Natural killer cell (primary cell): ENCODE measurements at regions not wholly inside any gene's neighbourhood (a gene's known extent, or its start where the extent isn't known, plus 50 kb on each side); places are given as distances from the start of the nearest gene placed in this dataset.

Experiments
- ATAC-seq, 3 donors: fragments of 150-1000 bp in 2 of 3; fragments of 200-7000 bp in 1 of 3; cut with Tn5 transposase; 1 replicate in 1 of 3; 2 replicates in 2 of 3; pipeline ENCODE4 v1.10.0; 2021; ENCODE audit warnings: mild to moderate bottlenecking in 2 of 3, moderate library complexity in 2 of 3
- DNase-seq, 2 donors: peaks; one replicate each; pipeline versions ENCODE4 v3.0.0 to v3.0.0-alpha.2; 2013 to 2021; ENCODE audit warnings: mixed read lengths in 1 of 2
- H3K27ac ChIP-seq: one replicate; pipeline ENCODE4 v1.5.1; 2013; ENCODE audit warnings: mild to moderate bottlenecking, low read length
- H3K27me3 ChIP-seq: one replicate; pipeline ENCODE4 v1.6.1; 2013; ENCODE audit warnings: low read length; ENCODE audit not compliant: control insufficient read depth, insufficient read depth
- H3K36me3 ChIP-seq: one replicate; pipeline ENCODE4 v1.6.1; 2013; ENCODE audit warnings: low read length; ENCODE audit not compliant: control insufficient read depth, insufficient read depth
- H3K4me1 ChIP-seq: one replicate; pipeline ENCODE4 v1.6.1; 2013; ENCODE audit warnings: low read length; ENCODE audit not compliant: control insufficient read depth, insufficient read depth
- H3K4me3 ChIP-seq: one replicate; pipeline ENCODE4 v1.5.1; 2013; ENCODE audit warnings: low read length
- H3K9me3 ChIP-seq: one replicate; pipeline ENCODE4 v1.6.1; 2013; ENCODE audit warnings: low read length; ENCODE audit not compliant: control insufficient read depth, insufficient read depth
- H3K27ac Mint-ChIP-seq, 2 donors: one replicate each; pipeline ENCODE4 v1.8.0; 2022; ENCODE audit warnings: mild to moderate bottlenecking in 2 of 2, mixed read lengths in 2 of 2, moderate library complexity in 1 of 2
- H3K27me3 Mint-ChIP-seq, 2 donors: one replicate each; pipeline ENCODE4 v1.8.0; 2022; ENCODE audit warnings: low read depth in 2 of 2, mixed read lengths in 2 of 2
- H3K36me3 Mint-ChIP-seq: one replicate; pipeline ENCODE4 v1.8.0; 2022; ENCODE audit warnings: mixed read lengths
- H3K4me1 Mint-ChIP-seq, 2 donors: one replicate each; pipeline ENCODE4 v1.8.0; 2022; ENCODE audit warnings: mixed read lengths in 2 of 2
- H3K4me3 Mint-ChIP-seq: one replicate; pipeline ENCODE4 v1.8.0; 2022; ENCODE audit warnings: mild to moderate bottlenecking, moderate library complexity, mixed read lengths
- H3K9me3 Mint-ChIP-seq, 2 donors: one replicate each; pipeline ENCODE4 v1.8.0; 2022; ENCODE audit warnings: mixed read lengths in 2 of 2
- CTCF ChIP-seq: fragments of 200-600 bp; IDR thresholded peaks from one replicate; pipeline ENCODE4 v1.8.0; 2022; ENCODE audit warnings: antibody characterized with exemption
- WGBS: methylation state at CpG from one replicate; pipeline ENCODE4 v1.1.7; 2013; ENCODE audit warnings: missing lambda C conversion rate; ENCODE audit not compliant: insufficient coverage; 5-methylcytosine and 5-hydroxymethylcytosine counted together
- intact Hi-C: fragments of 100-400 bp; cut with micrococcal nuclease; formaldehyde crosslinking; loops from one replicate; pipeline ENCODE4 v1.14.2; 2022

GRCh38 chr1:58409336-58409735, 137.2 kb downstream of the OMA1 start:
- WGBS = 96% methylated on average over 5 of the region's 6 CpGs
- Histone ChIP-seq H3K4me3 (no peak overlapping the region), H3K27ac (no peak overlapping the region), H3K36me3 (no peaks in the 10 kb centered on the region), H3K9me3 (no peaks in the 10 kb centered on the region), H3K4me1 (no peaks in the 10 kb centered on the region), H3K27me3 (no peaks in the 10 kb centered on the region)
- Mint-ChIP-seq H3K4me3 (no peak overlapping the region), H3K4me1 (no peaks in the 10 kb centered on the region), H3K36me3 (no peaks in the 10 kb centered on the region), H3K9me3 (no peaks in the 10 kb centered on the region), H3K27me3 (peaks cover 0 to 4% of the 10 kb centered on the region in 2 donors), H3K27ac (no peak overlapping the region)
- intact Hi-C loops = no loop called here
- no peak for DNase-seq
- no peak for ATAC-seq
- no peak for TF ChIP-seq CTCF

GRCh38 chr1:58406301-58407071, 140.0 kb downstream of the OMA1 start:
- Mint-ChIP-seq H3K36me3 (no peaks in the 10 kb centered on the region), H3K9me3 (no peaks in the 10 kb centered on the region), H3K4me3 (no peak overlapping the region), H3K4me1 (no peaks in the 10 kb centered on the region), H3K27me3 (peaks cover 0 to 4% of the 10 kb centered on the region in 2 donors), H3K27ac (no peak overlapping the region)
- Histone ChIP-seq H3K36me3 (no peaks in the 10 kb centered on the region), H3K9me3 (no peaks in the 10 kb centered on the region), H3K27me3 (no peaks in the 10 kb centered on the region), H3K4me3 (no peak overlapping the region), H3K4me1 (no peaks in the 10 kb centered on the region), H3K27ac (no peak overlapping the region)
- 88% methylated on average over 10 of the region's 12 CpGs for WGBS
- no peak for TF ChIP-seq CTCF
- ATAC-seq (no peak), DNase-seq (no peak)
- intact Hi-C loops = no loop called here

DNA sequence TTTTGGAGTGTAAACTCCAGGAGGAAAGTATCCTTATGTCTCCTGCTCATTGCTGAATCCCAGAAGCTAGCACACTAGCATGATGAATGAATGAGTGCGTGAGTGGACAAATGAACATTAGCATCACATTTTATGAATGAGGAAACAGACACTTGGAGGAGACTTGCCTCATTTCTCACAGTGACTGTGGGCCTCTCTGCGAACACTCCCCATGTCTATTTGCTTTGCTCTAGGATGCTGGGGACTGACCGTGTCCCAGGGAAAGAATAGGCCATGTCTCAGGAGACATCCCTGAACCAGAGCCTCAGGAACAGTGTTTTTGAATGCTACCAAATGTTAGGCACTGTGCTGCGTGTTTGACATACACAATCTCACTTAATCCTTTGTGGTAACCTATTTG, 140.9 kb downstream of the OMA1 start:
- intact Hi-C loops = no loop called here
- no peak overlapping the region for H3K27ac ChIP-seq
- no peaks in the 10 kb centered on the region for H3K36me3 ChIP-seq
- no peaks in the 10 kb centered on the region for H3K4me1 ChIP-seq
- 95% methylated on average over 4 of the region's 4 CpGs for WGBS
- TF ChIP-seq CTCF = no peak
- H3K27ac Mint-ChIP-seq = no peak overlapping the region
- DNase-seq (no peak), ATAC-seq (no peak)
- H3K4me3 ChIP-seq = no peak overlapping the region
- no peaks in the 10 kb centered on the region for H3K9me3 ChIP-seq
- no peak overlapping the region for H3K4me3 Mint-ChIP-seq
- H3K27me3 Mint-ChIP-seq = peaks cover 0 to 7% of the 10 kb centered on the region in 2 donors
- H3K4me1 Mint-ChIP-seq = no peaks in the 10 kb centered on the region
- no peaks in the 10 kb centered on the region for H3K27me3 ChIP-seq
- no peaks in the 10 kb centered on the region for H3K9me3 Mint-ChIP-seq
- H3K36me3 Mint-ChIP-seq = no peaks in the 10 kb centered on the region

- no peak overlapping the region for H3K27ac Mint-ChIP-seq
- Histone ChIP-seq H3K27ac (no peak overlapping the region), H3K27me3 (no peaks in the 10 kb centered on the region), H3K4me1 (no peaks in the 10 kb centered on the region), H3K9me3 (no peaks in the 10 kb centered on the region), H3K4me3 (no peak overlapping the region), H3K36me3 (no peaks in the 10 kb centered on the region)
- peaks cover 0 to 7% of the 10 kb centered on the region in 2 donors for H3K27me3 Mint-ChIP-seq
- no peak overlapping the region for H3K4me3 Mint-ChIP-seq
- H3K9me3 Mint-ChIP-seq = no peaks in the 10 kb centered on the region
- H3K36me3 Mint-ChIP-seq = no peaks in the 10 kb centered on the region
- DNase-seq (no peak), ATAC-seq (no peak)
- intact Hi-C loops = no loop called here
- 100% methylated on average over 1 of the region's 1 CpG for WGBS
- H3K4me1 Mint-ChIP-seq = no peaks in the 10 kb centered on the region
- no peak for TF ChIP-seq CTCF
Observed at GRCh38 chr1:58403894-58404293, 142.6 kb downstream of the OMA1 start.
